ENCODE measurements at regions not wholly inside any gene's neighbourhood (a gene's known extent, or its start where the extent isn't known, plus 50 kb on each side); places are given as distances from the start of the nearest gene placed in this dataset.

DNA sequence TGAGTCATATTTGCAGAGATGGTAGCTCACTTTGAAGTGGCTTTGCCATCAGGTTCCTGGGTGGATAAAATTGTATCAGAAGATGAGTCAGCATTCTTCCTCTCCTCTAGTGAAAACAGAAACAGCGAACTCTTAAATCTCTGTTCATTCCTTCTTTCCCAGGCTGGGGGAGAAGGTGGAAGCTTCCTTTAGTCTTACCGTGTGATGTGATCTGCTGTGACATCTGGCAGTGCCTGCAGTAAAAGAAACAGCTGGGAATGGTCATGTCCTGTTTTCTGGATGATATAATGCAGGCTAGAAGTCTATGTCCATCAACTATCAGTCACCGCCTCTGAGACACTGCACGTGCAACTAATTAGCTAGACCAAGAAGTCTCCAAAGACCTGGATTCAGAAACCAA lies 171.6 kb downstream of the VAPA start:
- TF ChIP-seq ZNF423 (tag by site-specific recombination; IDR thresholded peaks at IDR 0.05): no peak
- no peak for TF ChIP-seq MYNN (tag by site-specific recombination; IDR thresholded peaks at IDR 0.05; ENCODE audit: borderline replicate concordance)
- TF ChIP-seq ZNF76 (tag by site-specific recombination; IDR thresholded peaks at IDR 0.05; ENCODE audit: borderline replicate concordance, low read depth): no peak
- TF ChIP-seq IKZF3 (tag by site-specific recombination; IDR thresholded peaks at IDR 0.05): no peak
- no peak for TF ChIP-seq PRDM1 (tag by site-specific recombination; IDR thresholded peaks at IDR 0.05)
- TF ChIP-seq, protein P1, sequence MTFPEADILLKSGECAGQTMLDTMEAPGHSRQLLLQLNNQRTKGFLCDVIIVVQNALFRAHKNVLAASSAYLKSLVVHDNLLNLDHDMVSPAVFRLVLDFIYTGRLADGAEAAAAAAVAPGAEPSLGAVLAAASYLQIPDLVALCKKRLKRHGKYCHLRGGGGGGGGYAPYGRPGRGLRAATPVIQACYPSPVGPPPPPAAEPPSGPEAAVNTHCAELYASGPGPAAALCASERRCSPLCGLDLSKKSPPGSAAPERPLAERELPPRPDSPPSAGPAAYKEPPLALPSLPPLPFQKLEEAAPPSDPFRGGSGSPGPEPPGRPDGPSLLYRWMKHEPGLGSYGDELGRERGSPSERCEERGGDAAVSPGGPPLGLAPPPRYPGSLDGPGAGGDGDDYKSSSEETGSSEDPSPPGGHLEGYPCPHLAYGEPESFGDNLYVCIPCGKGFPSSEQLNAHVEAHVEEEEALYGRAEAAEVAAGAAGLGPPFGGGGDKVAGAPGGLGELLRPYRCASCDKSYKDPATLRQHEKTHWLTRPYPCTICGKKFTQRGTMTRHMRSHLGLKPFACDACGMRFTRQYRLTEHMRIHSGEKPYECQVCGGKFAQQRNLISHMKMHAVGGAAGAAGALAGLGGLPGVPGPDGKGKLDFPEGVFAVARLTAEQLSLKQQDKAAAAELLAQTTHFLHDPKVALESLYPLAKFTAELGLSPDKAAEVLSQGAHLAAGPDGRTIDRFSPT (tag by site-specific recombination; IDR thresholded peaks at IDR 0.05): no peak
- no peak for TF ChIP-seq ZNF654 (tag by site-specific recombination; IDR thresholded peaks at IDR 0.05; ENCODE audit: low read depth)
- no peak for TF ChIP-seq ZNF394 (tag by site-specific recombination; IDR thresholded peaks at IDR 0.05; ENCODE audit: borderline replicate concordance)
- no peak for TF ChIP-seq ZNF24 (tag by site-specific recombination; IDR thresholded peaks at IDR 0.05)
- no peak for TF ChIP-seq GLIS2 (tag by site-specific recombination; IDR thresholded peaks at IDR 0.05)
- TF ChIP-seq ZBTB8A (tag by site-specific recombination; IDR thresholded peaks at IDR 0.05): no peak
- TF ChIP-seq ZNF311 (tag by site-specific recombination; IDR thresholded peaks at IDR 0.05; ENCODE audit: borderline replicate concordance): no peak
- no peak for TF ChIP-seq ZNF544 (tag by site-specific recombination; IDR thresholded peaks at IDR 0.05)
- no peak for TF ChIP-seq KLF1 (tag by site-specific recombination; IDR thresholded peaks at IDR 0.05)
- Histone ChIP-seq H3K9me3 (ENCODE audit: control insufficient read depth, insufficient read depth, low read depth, low read length) (no peaks in the 10 kb centered on the region), H3K27ac (ENCODE audit: extremely low read depth, low read depth, low read length) (no peak overlapping the region), H3K4me3 (ENCODE audit: low read depth, low read length) (no peak overlapping the region), H3K36me3 (ENCODE audit: control insufficient read depth in 2 of 2, insufficient read depth in 1 of 2, low read length in 2 of 2) (no peaks in the 10 kb centered on the region), H3K4me1 (ENCODE audit: control insufficient read depth, insufficient read depth, low read length) (no peaks in the 10 kb centered on the region)
- CTCF ChIA-PET: no interaction called here
- POLR2A ChIA-PET: no interaction called here

DNA sequence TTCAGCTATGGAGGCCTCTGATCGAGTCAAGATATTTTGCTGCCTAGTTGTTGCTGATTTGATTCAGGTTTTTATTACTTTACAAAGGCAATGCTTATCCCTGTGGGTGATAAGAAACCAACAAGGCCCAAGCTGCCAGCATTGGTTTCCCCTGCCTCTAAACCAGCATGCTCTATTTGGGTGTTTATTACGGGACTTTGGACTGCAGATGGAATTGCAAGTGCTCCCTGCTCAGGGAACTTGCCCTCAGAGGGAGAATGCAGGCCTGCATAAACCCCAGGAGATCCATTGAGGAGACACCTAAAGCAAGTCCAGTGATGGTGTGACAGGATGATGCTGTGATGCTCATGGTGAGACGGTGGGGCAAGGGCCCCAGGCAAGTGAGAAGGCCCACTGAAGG lies 172.1 kb downstream of the VAPA start:
- no peaks in the 10 kb centered on the region for H3K4me1 ChIP-seq (ENCODE audit: control insufficient read depth, insufficient read depth, low read length)
- no peaks in the 10 kb centered on the region for H3K9me3 ChIP-seq (ENCODE audit: control insufficient read depth, insufficient read depth, low read depth, low read length)
- CTCF ChIA-PET: interaction anchor here (0.8 kb wide), 1 partner anchor 34 kb away, joined by 3 read pairs; no protein-coding TSS in a partner anchor
- H3K36me3 ChIP-seq (ENCODE audit: control insufficient read depth in 2 of 2, insufficient read depth in 1 of 2, low read length in 2 of 2): no peaks in the 10 kb centered on the region
- POLR2A ChIA-PET: no interaction called here
- no peak overlapping the region for H3K27ac ChIP-seq (ENCODE audit: extremely low read depth, low read depth, low read length)
- no peak overlapping the region for H3K4me3 ChIP-seq (ENCODE audit: low read depth, low read length)
- TF ChIP-seq MYNN (tag by site-specific recombination; IDR thresholded peaks at IDR 0.05; ENCODE audit: borderline replicate concordance): no peak
- no peak for TF ChIP-seq ZBTB1 (tag by site-specific recombination; IDR thresholded peaks at IDR 0.05)
- no peak for TF ChIP-seq ZNF416 (tag by site-specific recombination; IDR thresholded peaks at IDR 0.05)
- no peak for TF ChIP-seq ZNF571 (tag by site-specific recombination; IDR thresholded peaks at IDR 0.05)
- TF ChIP-seq, protein P2, sequence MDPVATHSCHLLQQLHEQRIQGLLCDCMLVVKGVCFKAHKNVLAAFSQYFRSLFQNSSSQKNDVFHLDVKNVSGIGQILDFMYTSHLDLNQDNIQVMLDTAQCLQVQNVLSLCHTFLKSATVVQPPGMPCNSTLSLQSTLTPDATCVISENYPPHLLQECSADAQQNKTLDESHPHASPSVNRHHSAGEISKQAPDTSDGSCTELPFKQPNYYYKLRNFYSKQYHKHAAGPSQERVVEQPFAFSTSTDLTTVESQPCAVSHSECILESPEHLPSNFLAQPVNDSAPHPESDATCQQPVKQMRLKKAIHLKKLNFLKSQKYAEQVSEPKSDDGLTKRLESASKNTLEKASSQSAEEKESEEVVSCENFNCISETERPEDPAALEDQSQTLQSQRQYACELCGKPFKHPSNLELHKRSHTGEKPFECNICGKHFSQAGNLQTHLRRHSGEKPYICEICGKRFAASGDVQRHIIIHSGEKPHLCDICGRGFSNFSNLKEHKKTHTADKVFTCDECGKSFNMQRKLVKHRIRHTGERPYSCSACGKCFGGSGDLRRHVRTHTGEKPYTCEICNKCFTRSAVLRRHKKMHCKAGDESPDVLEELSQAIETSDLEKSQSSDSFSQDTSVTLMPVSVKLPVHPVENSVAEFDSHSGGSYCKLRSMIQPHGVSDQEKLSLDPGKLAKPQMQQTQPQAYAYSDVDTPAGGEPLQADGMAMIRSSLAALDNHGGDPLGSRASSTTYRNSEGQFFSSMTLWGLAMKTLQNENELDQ (tag by site-specific recombination; IDR thresholded peaks at IDR 0.05; ENCODE audit: low read depth): no peak
- TF ChIP-seq, protein P3, sequence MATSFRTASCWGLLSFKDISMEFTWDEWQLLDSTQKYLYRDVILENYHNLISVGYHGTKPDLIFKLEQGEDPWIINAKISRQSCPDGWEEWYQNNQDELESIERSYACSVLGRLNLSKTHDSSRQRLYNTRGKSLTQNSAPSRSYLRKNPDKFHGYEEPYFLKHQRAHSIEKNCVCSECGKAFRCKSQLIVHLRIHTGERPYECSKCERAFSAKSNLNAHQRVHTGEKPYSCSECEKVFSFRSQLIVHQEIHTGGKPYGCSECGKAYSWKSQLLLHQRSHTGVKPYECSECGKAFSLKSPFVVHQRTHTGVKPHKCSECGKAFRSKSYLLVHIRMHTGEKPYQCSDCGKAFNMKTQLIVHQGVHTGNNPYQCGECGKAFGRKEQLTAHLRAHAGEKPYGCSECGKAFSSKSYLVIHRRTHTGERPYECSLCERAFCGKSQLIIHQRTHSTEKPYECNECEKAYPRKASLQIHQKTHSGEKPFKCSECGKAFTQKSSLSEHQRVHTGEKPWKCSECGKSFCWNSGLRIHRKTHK (tag by site-specific recombination; IDR thresholded peaks at IDR 0.05): no peak
- no peak for TF ChIP-seq MZF1 (tag by site-specific recombination; IDR thresholded peaks at IDR 0.05; ENCODE audit: borderline replicate concordance)
- no peak for TF ChIP-seq ZNF302 (tag by site-specific recombination; IDR thresholded peaks at IDR 0.05; ENCODE audit: low read depth)
- no peak for TF ChIP-seq REPIN1 (tag by site-specific recombination; IDR thresholded peaks at IDR 0.05; ENCODE audit: low read depth)
- TF ChIP-seq KLF16 (tag by site-specific recombination; IDR thresholded peaks at IDR 0.05): no peak
- TF ChIP-seq IKZF3 (tag by site-specific recombination; IDR thresholded peaks at IDR 0.05): no peak
- TF ChIP-seq ZNF140 (tag by site-specific recombination; IDR thresholded peaks at IDR 0.05): no peak
- TF ChIP-seq YY1 (tag by site-specific recombination; IDR thresholded peaks at IDR 0.05): no peak
- TF ChIP-seq FEZF1 (tag by site-specific recombination; IDR thresholded peaks at IDR 0.05): no peak
- no peak for TF ChIP-seq ZNF341 (tag by site-specific recombination; IDR thresholded peaks at IDR 0.05; ENCODE audit: low read depth)
- TF ChIP-seq ZNF473 (tag by site-specific recombination; IDR thresholded peaks at IDR 0.05): no peak
- TF ChIP-seq, protein P4, sequence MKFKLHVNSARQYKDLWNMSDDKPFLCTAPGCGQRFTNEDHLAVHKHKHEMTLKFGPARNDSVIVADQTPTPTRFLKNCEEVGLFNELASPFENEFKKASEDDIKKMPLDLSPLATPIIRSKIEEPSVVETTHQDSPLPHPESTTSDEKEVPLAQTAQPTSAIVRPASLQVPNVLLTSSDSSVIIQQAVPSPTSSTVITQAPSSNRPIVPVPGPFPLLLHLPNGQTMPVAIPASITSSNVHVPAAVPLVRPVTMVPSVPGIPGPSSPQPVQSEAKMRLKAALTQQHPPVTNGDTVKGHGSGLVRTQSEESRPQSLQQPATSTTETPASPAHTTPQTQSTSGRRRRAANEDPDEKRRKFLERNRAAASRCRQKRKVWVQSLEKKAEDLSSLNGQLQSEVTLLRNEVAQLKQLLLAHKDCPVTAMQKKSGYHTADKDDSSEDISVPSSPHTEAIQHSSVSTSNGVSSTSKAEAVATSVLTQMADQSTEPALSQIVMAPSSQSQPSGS (tag by site-specific recombination; IDR thresholded peaks at IDR 0.05; ENCODE audit: low read depth): no peak
- no peak for TF ChIP-seq EGR2 (tag by site-specific recombination; IDR thresholded peaks at IDR 0.05; ENCODE audit: low read depth)
- no peak for TF ChIP-seq ZNF184 (tag by site-specific recombination; IDR thresholded peaks at IDR 0.05)
